Lower leg skin (tissue), 3 donors: ENCODE measurements at regions not wholly inside any gene's neighbourhood (a gene's known extent, or its start where the extent isn't known, plus 50 kb on each side); places are given as distances from the start of the nearest gene placed in this dataset.

Source experiments
- CTCF ChIP-seq, 3 donors: fragments of 450-650 bp; IDR thresholded peaks; one replicate each; pipeline ENCODE4 v1.5.1; 2016; ENCODE audit warnings: antibody characterized with exemption in 3 of 3, mild to moderate bottlenecking in 3 of 3, moderate library complexity in 2 of 3
- POLR2A ChIP-seq, 2 donors: fragments of 450-650 bp; IDR thresholded peaks; one replicate each; pipeline ENCODE4 v1.6.1; 2016 to 2017; ENCODE audit warnings: antibody characterized with exemption in 2 of 2, mild to moderate bottlenecking in 1 of 2, moderate library complexity in 1 of 2

- TF ChIP-seq POLR2A (IDR thresholded peaks at IDR 0.05) (no peak), CTCF (IDR thresholded peaks at IDR 0.05) (no peak)
Observed at GRCh38 chr2:239461291-239462190, 60.7 kb upstream of the HDAC4 start.
